ENCODE measurements at regions not wholly inside any gene's neighbourhood (a gene's known extent, or its start where the extent isn't known, plus 50 kb on each side); places are given as distances from the start of the nearest gene placed in this dataset.

GRCh38 chr10:84571146-84571545 is 242.8 kb downstream of the CCSER2 start:
- no peak overlapping the region for H3K9ac ChIP-seq (ENCODE audit: low read length)
- H3K4me1 ChIP-seq (ENCODE audit: control insufficient read depth, insufficient read depth, low read length): peaks cover 25% of the 10 kb centered on the region
- no peak overlapping the region for H3K4me3 ChIP-seq (ENCODE audit: low read depth, low read length)
- H3K27ac ChIP-seq (ENCODE audit: low read depth, low read length): no peak overlapping the region
- H3K9me3 ChIP-seq (ENCODE audit: control insufficient read depth, insufficient read depth, low read depth, low read length): peaks cover 12% of the 10 kb centered on the region
- H3K27me3 ChIP-seq (ENCODE audit: control insufficient read depth, insufficient read depth, low read length): no peaks in the 10 kb centered on the region
- H3K36me3 ChIP-seq (ENCODE audit: control insufficient read depth, insufficient read depth, low read length): no peaks in the 10 kb centered on the region

GRCh38 chr10:84574102-84574501 is 245.7 kb downstream of the CCSER2 start:
- no peak overlapping the region for H3K4me3 ChIP-seq (ENCODE audit: low read depth, low read length)

GRCh38 chr10:84581976-84582375 is 253.6 kb downstream of the CCSER2 start:
- peaks cover 12% of the 10 kb centered on the region for H3K4me1 ChIP-seq (ENCODE audit: control insufficient read depth, insufficient read depth, low read length)
- H3K4me3 ChIP-seq (ENCODE audit: low read depth, low read length): no peak overlapping the region
- H3K9ac ChIP-seq (ENCODE audit: low read length): no peak overlapping the region
- H3K27me3 ChIP-seq (ENCODE audit: control insufficient read depth, insufficient read depth, low read length): no peaks in the 10 kb centered on the region
- H3K36me3 ChIP-seq (ENCODE audit: control insufficient read depth, insufficient read depth, low read length): no peaks in the 10 kb centered on the region
- no peak overlapping the region for H3K27ac ChIP-seq (ENCODE audit: low read depth, low read length)
- H3K9me3 ChIP-seq (ENCODE audit: control insufficient read depth, insufficient read depth, low read depth, low read length): peaks cover 2% of the 10 kb centered on the region; the same call in 1 of the 2 replicates

More at GRCh38 chr10:84574102-84574501, 245.7 kb downstream of the CCSER2 start:
- no peaks in the 10 kb centered on the region for H3K27me3 ChIP-seq (ENCODE audit: control insufficient read depth, insufficient read depth, low read length)
- no peak overlapping the region for H3K27ac ChIP-seq (ENCODE audit: low read depth, low read length)
- H3K36me3 ChIP-seq (ENCODE audit: control insufficient read depth, insufficient read depth, low read length): no peaks in the 10 kb centered on the region
- peaks cover 17% of the 10 kb centered on the region for H3K9me3 ChIP-seq (ENCODE audit: control insufficient read depth, insufficient read depth, low read depth, low read length)
- no peaks in the 10 kb centered on the region for H3K4me1 ChIP-seq (ENCODE audit: control insufficient read depth, insufficient read depth, low read length)
- H3K9ac ChIP-seq (ENCODE audit: low read length): no peak overlapping the region

GRCh38 chr10:84583501-84583900 is 255.1 kb downstream of the CCSER2 start:
- no peak overlapping the region for H3K9ac ChIP-seq (ENCODE audit: low read length)
- H3K4me3 ChIP-seq (ENCODE audit: low read depth, low read length): no peak overlapping the region
- H3K27me3 ChIP-seq (ENCODE audit: control insufficient read depth, insufficient read depth, low read length): no peaks in the 10 kb centered on the region
- no peaks in the 10 kb centered on the region for H3K9me3 ChIP-seq (ENCODE audit: control insufficient read depth, insufficient read depth, low read depth, low read length)
- no peak overlapping the region for H3K27ac ChIP-seq (ENCODE audit: low read depth, low read length)
- peaks cover 27% of the 10 kb centered on the region for H3K4me1 ChIP-seq (ENCODE audit: control insufficient read depth, insufficient read depth, low read length)
- no peaks in the 10 kb centered on the region for H3K36me3 ChIP-seq (ENCODE audit: control insufficient read depth, insufficient read depth, low read length)

GRCh38 chr10:84587789-84588188 is 259.4 kb downstream of the CCSER2 start:
- H3K4me3 ChIP-seq (ENCODE audit: low read depth, low read length): no peak overlapping the region
- peaks cover 32% of the 10 kb centered on the region for H3K4me1 ChIP-seq (ENCODE audit: control insufficient read depth, insufficient read depth, low read length)
- H3K9me3 ChIP-seq (ENCODE audit: control insufficient read depth, insufficient read depth, low read depth, low read length): no peaks in the 10 kb centered on the region
- no peaks in the 10 kb centered on the region for H3K27me3 ChIP-seq (ENCODE audit: control insufficient read depth, insufficient read depth, low read length)
- no peak overlapping the region; the same call in 1 of the 2 replicates for H3K27ac ChIP-seq (ENCODE audit: low read depth, low read length)
- no peak overlapping the region for H3K9ac ChIP-seq (ENCODE audit: low read length)
- no peaks in the 10 kb centered on the region for H3K36me3 ChIP-seq (ENCODE audit: control insufficient read depth, insufficient read depth, low read length)

GRCh38 chr10:84588426-84588825 is 260.0 kb downstream of the CCSER2 start:
- Histone ChIP-seq H3K27ac (ENCODE audit: low read depth, low read length) (no peak overlapping the region; the same call in 1 of the 2 replicates), H3K27me3 (ENCODE audit: control insufficient read depth, insufficient read depth, low read length) (no peaks in the 10 kb centered on the region)

GRCh38 chr10:84588971-84589370 is 260.6 kb downstream of the CCSER2 start:
- Histone ChIP-seq H3K4me3 (ENCODE audit: low read depth, low read length) (no peak overlapping the region), H3K9me3 (ENCODE audit: control insufficient read depth, insufficient read depth, low read depth, low read length) (no peaks in the 10 kb centered on the region), H3K4me1 (ENCODE audit: control insufficient read depth, insufficient read depth, low read length) (peaks cover 28% of the 10 kb centered on the region), H3K27ac (ENCODE audit: low read depth, low read length) (no peak overlapping the region), H3K36me3 (ENCODE audit: control insufficient read depth, insufficient read depth, low read length) (no peaks in the 10 kb centered on the region), H3K27me3 (ENCODE audit: control insufficient read depth, insufficient read depth, low read length) (no peaks in the 10 kb centered on the region), H3K9ac (ENCODE audit: low read length) (no peak overlapping the region)

More at GRCh38 chr10:84588426-84588825, 260.0 kb downstream of the CCSER2 start:
- Histone ChIP-seq H3K36me3 (ENCODE audit: control insufficient read depth, insufficient read depth, low read length) (no peaks in the 10 kb centered on the region), H3K4me1 (ENCODE audit: control insufficient read depth, insufficient read depth, low read length) (peaks cover 32% of the 10 kb centered on the region), H3K4me3 (ENCODE audit: low read depth, low read length) (no peak overlapping the region), H3K9me3 (ENCODE audit: control insufficient read depth, insufficient read depth, low read depth, low read length) (no peaks in the 10 kb centered on the region), H3K9ac (ENCODE audit: low read length) (no peak overlapping the region)

- H3K9ac ChIP-seq (ENCODE audit: low read length): no peak overlapping the region
- no peaks in the 10 kb centered on the region for H3K9me3 ChIP-seq (ENCODE audit: control insufficient read depth, insufficient read depth, low read depth, low read length)
- H3K27ac ChIP-seq (ENCODE audit: low read depth, low read length): no peak overlapping the region
- no peak overlapping the region for H3K4me3 ChIP-seq (ENCODE audit: low read depth, low read length)
- H3K4me1 ChIP-seq (ENCODE audit: control insufficient read depth, insufficient read depth, low read length): peaks cover 26% of the 10 kb centered on the region
- no peaks in the 10 kb centered on the region for H3K27me3 ChIP-seq (ENCODE audit: control insufficient read depth, insufficient read depth, low read length)
- no peaks in the 10 kb centered on the region for H3K36me3 ChIP-seq (ENCODE audit: control insufficient read depth, insufficient read depth, low read length)
These were observed 261.3 kb downstream of the CCSER2 start for GRCh38 chr10:84589526-84590205.

GRCh38 chr10:84590327-84591193 is 262.2 kb downstream of the CCSER2 start:
- Histone ChIP-seq H3K36me3 (ENCODE audit: control insufficient read depth, insufficient read depth, low read length) (no peaks in the 10 kb centered on the region), H3K9ac (ENCODE audit: low read length) (no peak overlapping the region), H3K4me3 (ENCODE audit: low read depth, low read length) (no peak overlapping the region), H3K27me3 (ENCODE audit: control insufficient read depth, insufficient read depth, low read length) (no peaks in the 10 kb centered on the region), H3K4me1 (ENCODE audit: control insufficient read depth, insufficient read depth, low read length) (peaks cover 26% of the 10 kb centered on the region), H3K9me3 (ENCODE audit: control insufficient read depth, insufficient read depth, low read depth, low read length) (no peaks in the 10 kb centered on the region), H3K27ac (ENCODE audit: low read depth, low read length) (no peak overlapping the region)

GRCh38 chr10:84593506-84593905 is 265.1 kb downstream of the CCSER2 start:
- no peak overlapping the region for H3K4me3 ChIP-seq (ENCODE audit: low read depth, low read length)

GRCh38 chr10:84596585-84596984 is 268.2 kb downstream of the CCSER2 start:
- H3K4me3 ChIP-seq (ENCODE audit: low read depth, low read length): no peak overlapping the region
- H3K27me3 ChIP-seq (ENCODE audit: control insufficient read depth, insufficient read depth, low read length): peaks cover 12% of the 10 kb centered on the region
- peaks cover 17% of the 10 kb centered on the region for H3K9me3 ChIP-seq (ENCODE audit: control insufficient read depth, insufficient read depth, low read depth, low read length)
- H3K4me1 ChIP-seq (ENCODE audit: control insufficient read depth, insufficient read depth, low read length): no peaks in the 10 kb centered on the region
- no peak overlapping the region for H3K9ac ChIP-seq (ENCODE audit: low read length)
- no peaks in the 10 kb centered on the region for H3K36me3 ChIP-seq (ENCODE audit: control insufficient read depth, insufficient read depth, low read length)
- H3K27ac ChIP-seq (ENCODE audit: low read depth, low read length): no peak overlapping the region

More at GRCh38 chr10:84593506-84593905, 265.1 kb downstream of the CCSER2 start:
- Histone ChIP-seq H3K27ac (ENCODE audit: low read depth, low read length) (no peak overlapping the region), H3K36me3 (ENCODE audit: control insufficient read depth, insufficient read depth, low read length) (no peaks in the 10 kb centered on the region), H3K9me3 (ENCODE audit: control insufficient read depth, insufficient read depth, low read depth, low read length) (peaks cover 17% of the 10 kb centered on the region), H3K9ac (ENCODE audit: low read length) (no peak overlapping the region), H3K27me3 (ENCODE audit: control insufficient read depth, insufficient read depth, low read length) (no peaks in the 10 kb centered on the region), H3K4me1 (ENCODE audit: control insufficient read depth, insufficient read depth, low read length) (peaks cover 5% of the 10 kb centered on the region)

All from HUES6 (cell line).